GM18861 (cell line): ENCODE measurements at regions not wholly inside any gene's neighbourhood (a gene's known extent, or its start where the extent isn't known, plus 50 kb on each side); places are given as distances from the start of the nearest gene placed in this dataset.

Source experiments
- ATAC-seq: cut with Tn5 transposase; IDR thresholded peaks from one replicate; pipeline ENCODE4 v1.9.1; 2021; ENCODE audit not compliant: unreplicated experiment

DNA sequence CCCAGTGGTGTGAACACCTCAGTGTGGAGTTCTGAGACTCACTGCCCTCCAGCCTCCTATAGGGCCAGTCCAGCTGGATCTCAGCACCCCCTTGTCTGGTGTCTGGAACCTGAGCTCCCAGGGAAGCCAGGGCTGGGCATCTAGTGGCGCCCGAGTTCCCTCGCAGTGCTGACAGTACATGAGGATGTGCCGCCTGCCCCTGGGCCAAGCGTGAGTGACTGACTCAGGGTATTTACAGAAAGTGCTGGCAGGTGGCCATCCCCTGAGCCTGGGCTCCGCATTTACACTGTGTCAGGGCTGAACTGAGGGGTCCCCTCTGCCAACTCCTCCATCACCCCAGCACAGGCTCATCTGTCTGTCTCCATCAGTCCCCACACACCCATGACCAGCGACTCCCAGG, 185.3 kb downstream of the BRD1 start:
- no peak for ATAC-seq

DNA sequence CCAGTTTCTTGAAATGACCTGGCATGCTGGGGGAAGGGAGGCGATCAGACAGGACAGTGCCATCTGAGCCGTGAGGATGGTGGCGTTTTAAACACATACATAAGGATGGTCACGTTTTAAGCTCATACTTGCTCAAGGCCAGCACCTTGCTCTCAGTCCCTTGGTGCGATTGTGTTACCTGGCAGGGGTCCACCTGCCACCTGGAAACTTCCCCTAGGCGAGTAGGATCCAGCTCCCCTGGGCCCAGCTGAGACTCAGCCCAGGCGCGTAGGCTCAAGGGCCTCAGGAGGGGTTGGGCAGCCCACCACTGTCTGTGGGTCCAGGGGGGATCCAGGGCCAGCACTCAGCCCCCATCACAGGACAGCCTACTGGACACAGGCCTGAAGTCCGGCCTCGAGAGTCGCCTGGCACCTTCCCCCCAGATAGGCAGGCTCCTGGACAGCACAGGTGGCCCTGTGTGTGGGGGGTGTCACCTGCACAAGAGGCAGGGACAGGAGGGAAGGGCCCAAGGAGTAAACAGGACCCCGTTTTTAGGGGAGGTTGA, 185.8 kb downstream of the BRD1 start:
- ATAC-seq: no peak

DNA sequence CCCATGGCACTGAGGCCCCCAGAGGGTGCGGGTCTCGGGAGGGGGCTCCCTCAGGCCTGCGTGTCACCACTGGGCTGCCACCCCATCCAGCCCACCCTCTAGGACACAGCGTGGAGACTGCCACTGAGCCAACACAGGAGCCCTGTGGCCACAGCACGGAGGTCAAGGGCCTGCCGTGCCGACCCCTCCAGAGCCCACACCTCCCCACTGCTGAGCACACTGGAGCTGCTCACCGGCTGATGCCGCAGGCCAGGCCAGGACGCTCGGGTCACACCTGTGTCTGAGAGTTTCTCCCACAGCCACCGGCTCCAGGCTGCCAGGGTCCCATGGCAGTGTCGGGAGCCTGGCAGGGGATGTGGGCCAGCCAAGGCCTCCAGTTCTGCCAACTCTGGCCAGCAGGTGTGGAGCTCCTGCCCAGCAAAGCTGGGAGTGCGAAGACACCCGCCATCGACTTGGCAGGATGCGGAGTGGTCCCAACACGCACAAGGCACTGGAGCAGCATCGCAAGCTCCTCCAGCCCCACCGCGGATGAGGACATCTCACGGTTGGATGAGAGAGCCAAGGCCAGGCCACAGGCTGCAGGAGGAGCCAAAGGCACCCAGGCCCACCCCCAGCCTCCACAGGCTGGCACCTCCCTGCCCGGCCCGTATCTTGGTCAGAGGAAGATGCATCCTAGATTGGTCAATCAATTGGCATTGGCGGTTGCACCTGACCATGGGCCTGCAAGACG, 187.1 kb downstream of the BRD1 start:
- ATAC-seq: no peak

DNA sequence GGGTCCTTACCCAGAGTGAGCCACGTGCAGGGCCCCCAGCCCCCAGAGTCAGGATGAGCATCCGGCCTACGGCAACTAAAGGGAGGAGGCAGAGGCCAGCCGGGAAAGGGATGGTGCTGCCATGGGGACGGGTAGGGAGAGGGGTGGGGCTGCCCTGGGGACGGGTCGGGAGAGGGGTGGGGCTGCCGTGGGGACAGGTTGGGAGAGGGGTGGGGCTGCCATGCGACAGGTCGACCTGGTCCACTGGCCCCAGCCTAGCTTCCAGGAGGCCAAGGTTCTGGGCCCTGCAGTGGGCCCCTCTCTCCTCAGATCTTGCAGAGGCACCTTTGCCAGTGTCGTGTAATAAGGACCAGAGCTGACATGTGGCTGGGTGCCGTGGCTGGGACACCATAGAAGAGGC, 187.7 kb downstream of the BRD1 start:
- ATAC-seq: no peak

DNA sequence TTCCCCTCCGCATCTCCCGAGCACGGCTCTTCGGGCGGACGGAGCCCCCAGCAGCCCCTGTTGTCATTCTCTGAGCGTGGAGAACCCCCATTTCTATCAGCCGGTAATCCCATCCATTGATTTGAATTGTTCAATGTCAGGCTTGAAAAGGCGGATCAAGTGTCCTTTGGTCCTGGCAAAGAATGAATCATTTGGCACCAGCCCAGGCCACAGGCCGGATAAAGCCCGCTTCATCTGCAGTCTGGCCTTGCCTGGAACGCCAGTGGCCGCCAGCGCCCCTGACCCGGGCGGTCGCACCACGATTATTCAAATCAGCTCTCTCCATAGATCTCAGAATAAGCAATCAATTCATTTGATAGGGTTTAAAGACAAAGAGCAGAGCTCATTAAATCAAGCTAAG, 188.9 kb downstream of the BRD1 start:
- ATAC-seq: no peak

DNA sequence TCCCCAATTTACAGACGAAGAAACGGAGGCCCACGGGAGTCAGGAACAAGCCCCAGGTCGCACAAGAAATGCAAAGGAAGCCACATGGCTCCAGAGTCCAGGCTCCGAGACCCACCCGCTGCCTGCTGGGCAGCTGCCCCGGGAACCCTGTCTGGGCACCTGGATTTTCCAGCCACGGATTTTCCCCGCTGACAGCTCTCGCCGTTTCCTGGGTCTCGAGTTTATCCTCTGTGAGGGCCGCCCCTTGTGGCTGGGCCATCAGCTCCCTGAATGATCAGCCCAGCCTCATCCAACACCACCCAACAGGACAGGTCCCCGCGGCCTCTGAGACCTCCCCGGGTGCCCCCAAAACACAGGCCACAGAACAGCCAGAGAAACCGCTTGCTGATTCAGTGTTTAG, 189.7 kb downstream of the BRD1 start:
- no peak for ATAC-seq

DNA sequence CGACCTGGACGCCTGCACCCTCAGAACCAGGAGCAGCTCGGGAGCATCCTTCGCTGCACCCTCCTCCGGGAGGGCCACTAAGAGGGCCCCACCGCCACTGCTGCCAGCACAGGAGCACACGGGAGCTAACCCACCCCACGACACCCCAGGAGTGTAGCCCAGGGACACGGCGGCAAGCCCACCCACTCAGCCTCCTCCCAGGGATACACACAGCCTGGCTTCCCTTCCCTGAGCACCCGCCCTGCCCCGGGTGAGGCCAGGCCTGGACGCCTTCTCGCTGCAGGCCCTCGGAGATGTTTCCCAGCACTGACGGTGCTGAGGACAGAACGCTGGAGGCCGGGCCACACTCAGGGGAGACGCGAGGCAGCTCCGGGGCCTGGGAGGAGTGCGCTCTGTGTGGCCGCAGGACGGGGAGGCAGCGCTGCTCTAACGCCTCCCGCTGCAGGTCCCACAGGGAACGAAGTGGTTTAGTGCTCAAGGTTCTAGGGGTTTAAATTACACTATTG, 190.4 kb downstream of the BRD1 start:
- ATAC-seq: no peak

DNA sequence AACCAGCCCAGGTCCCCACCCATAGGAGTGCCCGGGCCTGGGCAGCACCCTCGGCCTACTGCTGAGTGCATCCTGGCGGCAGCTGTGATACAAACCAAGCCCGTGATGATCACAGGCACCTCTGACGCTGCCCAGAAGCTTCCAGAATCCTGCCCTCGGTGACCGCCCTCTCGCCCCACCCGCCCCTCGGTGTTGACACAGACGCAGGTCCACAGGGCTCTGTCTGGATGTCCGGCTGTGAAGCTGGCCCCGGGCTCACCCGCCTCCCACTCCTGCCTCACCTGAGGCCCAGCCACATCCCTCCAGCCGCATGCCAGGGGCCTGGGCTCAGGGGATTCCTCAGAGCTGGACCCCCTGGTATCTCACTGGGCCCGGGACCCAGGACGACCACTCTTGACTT, 191.0 kb downstream of the BRD1 start:
- ATAC-seq: no peak

DNA sequence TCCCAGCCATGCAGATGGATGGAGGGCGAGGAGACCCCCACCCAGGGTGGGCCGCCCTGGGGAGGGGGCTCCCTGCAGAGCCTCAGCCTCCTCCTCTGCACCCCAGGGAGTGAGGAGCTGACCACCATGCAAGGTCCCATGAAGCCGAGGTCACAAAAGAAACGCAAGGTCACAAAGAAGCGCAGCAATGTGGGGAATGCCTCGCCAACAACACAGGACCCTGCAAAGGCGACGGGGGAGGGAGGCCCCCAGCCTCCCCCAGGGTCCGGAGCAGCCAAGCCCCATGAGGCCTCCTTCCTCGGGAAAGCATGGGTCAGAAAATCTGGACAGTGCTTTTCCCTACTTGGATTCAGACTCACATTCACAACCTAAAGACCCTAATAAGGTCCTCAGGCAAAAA, 191.5 kb downstream of the BRD1 start:
- ATAC-seq: no peak

DNA sequence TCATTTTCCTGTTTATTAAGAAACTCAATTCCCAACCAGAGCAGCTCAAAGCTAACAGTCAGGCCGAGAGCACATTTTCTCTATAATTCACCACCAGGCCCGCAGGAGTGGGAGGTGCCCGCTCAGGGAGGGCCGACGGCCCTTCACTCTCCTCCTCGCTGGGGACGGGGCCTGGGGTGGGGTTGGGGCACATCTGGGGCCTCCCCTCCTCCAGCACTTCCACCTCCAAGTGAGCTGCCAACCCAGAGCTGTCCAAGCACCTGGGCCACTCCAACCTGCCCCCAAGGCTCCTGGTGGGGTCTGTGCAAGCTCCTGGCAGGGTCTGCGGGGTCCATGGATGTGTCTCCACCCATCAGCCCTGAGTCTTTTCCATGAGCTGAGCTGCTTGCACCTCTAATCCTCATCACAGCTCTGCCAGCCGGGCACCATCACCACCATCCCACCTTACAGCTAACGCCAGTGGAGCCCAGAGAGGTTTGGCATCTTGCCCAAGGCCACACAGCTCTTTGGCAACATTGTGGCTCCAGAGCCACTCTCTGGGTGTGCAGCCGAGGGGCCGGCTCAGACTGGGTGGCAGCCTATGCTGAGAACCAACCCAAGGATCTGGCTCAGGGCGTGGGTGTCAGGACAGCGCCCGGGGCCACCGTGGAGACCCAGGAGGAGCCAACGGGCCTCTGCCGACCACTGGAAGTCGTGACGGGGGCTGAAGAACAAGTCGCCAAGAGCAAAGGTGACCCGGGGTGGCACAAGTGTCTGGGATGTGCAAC, 193.5 kb downstream of the BRD1 start:
- no peak for ATAC-seq

DNA sequence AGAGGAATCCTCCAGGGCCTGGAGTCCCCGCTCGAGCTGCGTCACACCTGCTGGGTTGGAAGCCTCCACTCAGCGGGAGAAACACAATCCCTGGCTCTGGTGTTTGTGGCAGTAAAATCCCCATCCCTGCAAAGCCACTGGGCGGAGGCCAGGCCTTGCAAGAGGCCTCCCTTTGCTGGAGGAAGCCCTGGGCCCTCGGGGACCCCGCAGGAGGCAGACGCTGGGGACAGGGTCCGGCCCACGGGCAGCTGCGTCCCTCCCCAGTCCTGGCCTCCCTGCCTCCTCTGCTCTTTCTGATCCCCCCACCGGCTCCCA, 194.7 kb downstream of the BRD1 start:
- ATAC-seq: no peak

DNA sequence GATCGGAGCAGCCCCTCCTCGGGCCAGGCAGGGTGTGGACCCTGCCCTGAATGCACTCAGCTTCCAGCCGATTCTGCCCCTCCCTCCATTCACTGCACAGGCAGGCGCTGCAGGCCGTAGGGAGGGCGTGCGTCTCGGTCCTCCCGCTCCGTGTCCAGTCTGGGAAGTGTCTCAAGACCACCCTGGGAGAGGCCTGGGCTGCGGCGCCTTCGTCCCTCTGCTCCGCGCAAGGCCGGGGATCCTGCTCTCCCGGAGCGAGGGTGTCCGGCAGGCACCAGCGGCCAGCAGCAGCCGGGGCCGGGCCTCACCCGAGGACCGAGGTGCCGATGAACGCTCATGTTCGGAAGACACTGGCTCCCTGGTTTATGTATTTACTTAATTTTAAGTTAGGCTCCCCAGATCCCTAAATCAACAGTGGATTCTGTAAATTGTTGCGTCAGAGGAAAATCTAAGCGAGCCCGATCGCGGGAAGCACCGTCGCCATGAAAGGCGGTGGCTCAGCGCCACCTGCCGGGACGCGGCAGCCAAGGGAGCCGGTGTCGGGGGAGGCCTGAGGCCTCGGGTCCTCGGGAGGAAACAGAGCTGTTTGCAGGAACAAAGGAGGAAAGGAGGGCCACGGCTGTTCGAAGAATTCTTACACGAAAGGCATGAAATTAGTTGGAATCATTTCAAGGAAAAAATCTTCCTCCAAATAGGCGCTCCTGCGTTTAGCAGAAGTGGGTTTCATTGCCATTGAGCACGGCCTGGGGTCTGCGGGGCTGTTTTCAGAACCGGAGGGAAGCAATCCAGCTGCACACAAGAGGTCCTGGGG, 195.3 kb downstream of the BRD1 start:
- no peak for ATAC-seq

DNA sequence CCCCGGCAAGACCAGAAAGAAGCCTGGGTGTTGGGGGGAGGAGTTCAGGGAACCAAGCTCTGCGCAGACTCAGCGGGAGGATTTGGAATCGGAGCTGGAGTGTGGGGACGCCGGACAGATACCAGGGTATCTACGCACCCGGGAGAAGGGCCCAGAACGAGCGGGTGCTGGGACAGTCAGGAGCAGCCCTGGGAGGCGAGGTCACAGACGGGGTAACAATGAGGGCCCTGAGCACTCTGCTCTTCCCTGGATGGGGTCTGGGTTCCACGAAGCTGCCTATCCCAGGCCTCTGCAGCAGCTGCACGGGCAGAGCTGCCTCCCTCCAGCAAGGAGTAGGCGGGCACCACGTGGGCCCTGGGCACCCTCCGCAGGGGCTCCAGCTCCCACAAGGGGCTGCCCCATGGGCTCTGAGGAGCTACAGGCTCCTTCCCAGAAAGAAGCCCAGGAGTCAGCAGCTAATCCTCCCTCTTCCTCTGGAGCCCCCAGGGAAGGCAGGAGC, 197.2 kb downstream of the BRD1 start:
- no peak for ATAC-seq

DNA sequence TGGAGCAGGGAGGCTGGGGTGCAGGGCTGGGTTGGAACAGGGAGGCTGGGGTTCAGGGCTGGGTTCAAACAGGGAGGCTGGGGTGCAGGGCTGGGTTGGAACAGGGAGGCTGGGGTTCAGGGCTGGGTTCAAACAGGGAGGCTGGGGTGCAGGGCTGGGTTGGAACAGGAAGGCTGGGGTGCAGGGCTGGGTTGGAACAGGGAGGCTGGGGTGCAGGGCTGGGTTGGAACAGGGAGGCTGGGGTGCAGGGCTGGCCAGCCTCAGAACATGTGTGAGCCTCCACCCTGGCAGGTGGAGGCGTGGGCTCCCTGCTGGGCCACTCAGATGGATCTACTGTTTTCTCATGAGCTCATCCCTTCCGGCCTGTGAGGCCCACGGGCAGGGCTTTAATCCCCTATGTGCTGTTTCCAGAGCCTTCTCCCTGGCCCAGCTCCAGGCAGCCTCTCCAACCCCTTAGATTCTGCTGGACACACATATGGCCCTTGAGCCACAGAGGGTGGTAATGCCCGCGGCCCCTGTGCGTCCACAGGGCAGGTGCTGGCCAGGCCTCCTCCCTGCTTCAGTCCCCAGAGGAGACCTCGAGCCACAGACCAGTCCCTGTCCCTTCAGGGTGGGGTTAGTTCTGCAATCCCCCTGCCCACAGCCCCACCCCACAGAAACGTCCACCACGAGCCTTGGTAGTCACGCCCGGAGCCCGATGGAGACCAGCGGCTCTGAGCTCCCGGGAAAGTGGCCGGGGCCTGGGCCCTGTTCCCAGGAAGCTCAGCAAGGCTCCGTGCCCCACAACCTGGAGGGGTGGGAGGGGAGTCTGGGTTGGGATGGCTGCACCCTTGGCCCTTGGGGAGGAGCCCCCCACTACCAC, 197.9 kb downstream of the BRD1 start:
- no peak for ATAC-seq

DNA sequence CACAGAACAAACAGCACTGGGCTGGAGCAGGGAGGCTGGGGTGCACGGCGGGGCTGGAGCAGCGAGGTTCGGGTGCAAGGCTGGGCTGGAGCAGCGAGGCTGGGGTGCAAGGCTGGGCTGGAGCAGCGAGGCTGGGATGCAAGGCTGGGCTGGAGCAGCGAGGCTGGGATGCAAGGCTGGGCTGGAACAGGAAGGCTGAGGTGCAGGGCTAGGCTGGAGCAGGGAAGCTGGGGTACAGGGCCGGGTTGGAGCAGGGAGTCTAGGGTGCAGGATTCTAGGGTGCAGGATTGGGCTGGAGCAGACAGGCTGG, 198.5 kb downstream of the BRD1 start:
- no peak for ATAC-seq

DNA sequence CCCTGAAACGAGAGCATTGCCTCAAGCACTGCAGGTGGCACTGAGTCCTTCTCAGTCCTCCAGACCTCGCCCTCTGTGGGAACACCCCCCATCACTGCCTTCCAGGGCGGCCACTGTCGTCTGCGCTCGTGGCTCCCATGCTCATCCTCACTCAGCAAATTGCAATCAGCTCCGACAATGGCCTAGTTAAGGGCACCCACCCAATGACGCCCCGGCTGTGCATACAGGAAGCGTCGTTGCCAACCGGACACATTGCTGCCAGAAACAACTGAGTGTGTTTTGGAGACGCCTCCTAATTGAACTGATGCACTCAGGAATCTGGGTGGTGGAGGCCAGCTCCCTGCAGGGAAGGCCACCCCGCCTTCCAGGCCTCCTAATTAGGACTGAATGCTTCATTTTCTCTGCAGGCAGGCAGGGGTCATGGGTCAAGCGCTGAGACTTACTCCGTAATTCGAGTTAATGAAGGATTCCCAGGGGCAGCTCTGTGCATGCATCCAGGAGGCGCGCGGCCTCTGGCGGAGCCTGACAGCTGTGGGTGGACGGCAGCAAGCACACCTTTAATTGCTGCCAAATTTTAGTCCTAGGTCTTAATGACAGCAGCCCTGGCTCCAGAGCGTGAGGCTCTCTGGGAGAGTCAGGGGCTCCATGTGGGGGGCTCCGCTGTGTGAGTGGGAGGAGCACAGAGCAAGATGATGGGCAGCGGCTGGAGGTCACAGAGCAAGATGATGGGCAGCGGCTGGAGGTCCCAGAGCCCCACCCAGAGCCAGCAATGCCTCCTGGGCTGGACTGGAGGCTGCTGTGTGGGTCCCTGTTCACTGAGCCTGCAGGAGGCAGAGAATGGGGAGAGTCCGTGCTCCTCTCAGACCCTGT, 199.0 kb downstream of the BRD1 start:
- ATAC-seq: no peak

DNA sequence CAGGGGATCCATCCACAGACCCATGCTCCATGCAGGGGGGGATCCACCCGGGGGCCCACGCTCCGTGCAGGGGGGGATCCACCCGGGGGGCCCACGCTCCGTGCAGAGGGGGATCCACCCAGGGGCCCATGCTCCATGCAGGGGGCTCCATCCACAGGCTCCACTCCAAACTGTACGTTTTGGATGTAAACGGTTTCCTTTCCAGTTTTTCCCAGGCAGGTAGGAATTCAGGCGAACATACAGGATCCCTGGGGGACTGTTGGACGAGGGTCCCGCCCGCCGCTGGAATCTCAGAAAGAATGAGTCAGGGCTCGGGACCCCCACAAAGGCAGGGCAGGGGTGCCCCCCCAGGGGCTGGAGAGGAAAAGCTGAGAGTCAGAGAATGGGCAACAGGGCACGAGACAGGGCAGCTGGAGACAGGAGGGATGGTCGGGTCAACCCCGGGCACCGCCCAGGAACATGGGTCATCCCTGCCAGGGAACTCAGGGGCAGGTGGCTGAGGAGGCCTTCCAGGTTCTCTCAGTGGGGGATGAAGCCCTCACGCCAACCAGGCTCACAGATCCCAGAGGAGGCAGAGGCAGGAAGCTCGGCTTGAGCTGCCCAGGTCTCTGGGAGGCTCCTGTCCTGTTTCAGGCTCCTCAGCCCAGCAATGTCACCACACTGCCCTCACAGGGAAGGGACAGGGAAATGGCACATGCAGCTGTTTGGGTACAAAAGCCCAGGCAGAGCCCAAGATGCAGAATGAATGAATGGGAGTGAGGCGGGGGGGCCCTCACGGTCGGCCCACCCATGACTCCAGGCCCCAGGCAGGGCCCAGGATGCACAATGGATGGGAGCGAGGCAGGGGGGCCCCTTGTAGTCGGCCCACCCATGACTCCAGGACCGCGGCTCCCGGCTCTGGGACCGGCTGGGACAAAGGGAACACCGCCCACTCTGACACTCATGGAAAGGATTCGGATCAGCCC, 200.2 kb downstream of the BRD1 start:
- no peak for ATAC-seq

DNA sequence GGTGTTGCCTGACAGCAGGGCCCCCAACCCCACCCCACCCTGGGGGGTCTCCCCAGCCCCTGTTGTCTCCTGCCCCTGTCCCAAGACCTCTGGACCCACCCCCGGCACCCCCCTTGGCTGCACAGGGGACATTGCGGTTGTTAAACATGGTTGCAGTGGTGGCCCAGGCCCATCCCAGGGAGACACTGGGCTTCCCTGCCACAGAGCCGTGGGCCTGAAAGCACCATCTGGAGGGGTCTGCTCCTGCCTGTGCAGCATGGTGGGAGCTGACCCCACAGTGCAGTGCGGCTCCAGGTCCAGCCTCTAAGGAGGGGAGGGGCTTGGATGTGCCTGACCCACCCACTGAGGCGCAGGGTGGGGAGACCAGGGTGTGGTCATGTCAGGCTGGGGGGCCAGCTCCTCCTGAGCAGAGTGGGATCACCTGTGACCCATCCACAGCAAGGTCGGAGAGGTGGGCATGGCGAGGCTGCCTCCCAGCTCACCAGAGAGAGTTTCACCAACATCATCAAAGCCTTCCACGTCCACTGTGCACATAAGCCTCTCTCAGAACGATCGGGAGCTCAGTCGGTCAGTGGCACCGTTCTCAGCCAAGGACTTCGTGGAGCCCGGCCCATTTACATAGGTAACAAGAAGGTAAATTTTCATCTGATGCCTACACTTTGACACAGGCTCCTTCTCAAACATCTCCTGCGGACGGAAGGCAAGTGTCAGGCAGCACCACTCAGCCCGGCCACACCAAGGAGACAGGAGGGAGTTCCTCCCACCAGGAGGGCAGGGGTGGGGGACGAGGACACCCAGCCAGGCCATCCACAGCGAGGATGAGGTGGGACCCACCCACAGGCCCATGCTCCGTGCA, 201.1 kb downstream of the BRD1 start:
- ATAC-seq: no peak
